CD4-positive, alpha-beta T cell treated with Interleukin-4 for 1 hour (primary cell): ENCODE measurements at regions not wholly inside any gene's neighbourhood (a gene's known extent, or its start where the extent isn't known, plus 50 kb on each side); places are given as distances from the start of the nearest gene placed in this dataset.
A peak's percentile ranks its signal among the peaks of the same experiment; 100 is the strongest.
"Not testable (repeated sequence)": the region's sequence is repeated elsewhere in the genome, so short reads cannot be mapped to it uniquely, and the experiment has no call there.

Experiments used
- DNase-seq, 2 donors: peaks; one replicate each; pipeline ENCODE4 v3.0.0-alpha.2; 2020 to 2022

- no peak for DNase-seq
Observed at GRCh38 chr11:59008947-59009346, 69.7 kb downstream of the GLYATL1 start.

GRCh38 chr11:59009661-59010060, 70.4 kb downstream of the GLYATL1 start:
- DNase-seq: no peak

DNA sequence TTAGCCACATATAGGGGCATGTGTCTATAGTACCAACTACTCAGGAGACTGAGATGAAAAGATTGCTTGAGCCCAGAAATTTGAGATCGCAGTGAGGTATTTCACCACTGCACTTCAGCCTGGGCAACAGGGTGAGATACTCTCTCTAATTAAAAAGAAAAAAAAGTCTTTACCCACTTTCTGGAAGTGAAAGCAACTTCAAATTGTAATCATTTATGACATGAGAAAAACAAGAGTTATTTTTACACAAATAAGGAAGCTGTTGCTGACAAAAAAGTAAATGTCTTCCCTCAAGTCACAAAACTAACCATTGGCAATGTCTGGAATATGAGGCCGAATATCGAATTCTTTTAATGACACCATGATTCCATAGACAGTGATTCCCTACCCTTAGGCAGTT, 71.4 kb downstream of the GLYATL1 start:
- no peak for DNase-seq

DNA sequence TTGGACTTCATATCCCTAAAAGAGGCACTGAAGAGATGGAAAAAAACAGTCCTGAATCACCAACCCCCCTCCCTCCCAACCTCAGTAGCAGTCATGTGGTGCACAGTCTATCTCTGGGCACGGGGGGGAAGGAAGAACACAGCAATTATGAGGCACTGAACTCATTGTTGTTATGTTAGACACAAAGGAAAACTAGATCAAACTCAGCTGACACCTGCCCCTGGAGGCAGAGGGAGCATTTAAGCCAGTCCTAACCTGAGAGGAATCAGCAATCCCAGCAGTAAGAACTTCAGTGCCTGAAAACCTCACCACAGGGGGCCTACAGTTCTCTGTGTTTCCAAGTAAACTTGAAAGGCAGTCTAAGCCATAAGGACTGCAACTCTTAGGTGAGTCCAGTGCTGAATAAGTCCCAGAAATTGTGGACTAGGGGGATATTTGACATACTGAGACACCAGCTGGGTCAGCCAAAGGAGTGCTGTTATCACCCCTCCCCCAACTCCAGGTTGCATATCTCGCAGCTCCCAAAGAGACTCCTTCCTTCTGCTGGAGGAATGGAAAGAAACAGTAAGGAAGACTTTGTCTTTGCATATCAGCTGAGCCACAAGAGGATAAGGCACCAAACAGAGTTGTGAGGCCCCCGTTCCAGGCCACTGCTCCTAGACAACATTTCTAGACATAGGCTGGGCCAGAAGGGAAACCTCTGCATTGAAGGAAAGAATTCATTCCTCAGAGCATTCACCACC, 72.5 kb downstream of the GLYATL1 start:
- DNase-seq: no peak

DNA sequence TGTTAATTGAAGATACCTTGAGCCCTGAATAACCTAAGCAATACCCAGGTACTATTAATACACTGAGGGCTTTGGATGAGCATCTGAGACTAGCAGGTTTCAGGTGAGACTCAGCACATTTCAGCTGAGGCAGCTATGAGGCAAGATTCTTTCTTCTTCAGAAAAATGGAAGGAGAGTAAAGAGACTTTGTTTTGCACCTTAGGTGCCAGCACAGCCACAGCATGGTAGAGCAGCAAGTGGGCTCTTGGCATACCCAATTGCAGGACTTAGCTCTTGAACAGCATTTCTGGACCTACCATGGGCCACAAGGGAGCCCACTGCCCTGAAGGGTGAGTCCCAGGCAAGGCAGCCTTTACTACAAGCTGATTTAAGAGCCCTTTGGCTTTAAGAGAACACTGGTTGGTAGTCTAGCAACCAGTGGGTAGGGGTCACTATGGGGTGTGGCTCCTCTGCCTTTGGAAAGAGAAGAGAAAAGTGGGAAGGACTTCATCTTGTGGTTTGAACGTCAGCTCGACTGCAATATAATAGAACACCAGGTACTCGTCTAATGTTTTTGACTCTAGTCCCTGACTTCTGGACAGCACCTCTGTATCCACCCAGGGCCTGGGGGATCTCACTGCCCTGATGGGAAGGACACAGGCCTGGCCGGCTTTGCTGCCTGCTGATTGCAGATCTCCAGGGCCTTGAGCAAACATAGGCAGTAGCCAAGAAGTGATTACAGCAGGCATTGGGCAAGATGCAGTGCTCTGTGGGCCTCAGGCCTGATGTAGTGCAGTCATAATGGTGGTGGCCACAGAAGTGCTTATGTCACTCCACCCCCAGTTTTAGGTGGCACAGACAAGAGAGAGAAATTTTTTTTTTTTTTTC, 73.3 kb downstream of the GLYATL1 start:
- DNase-seq: peak in 1 of 2 donors; percentile 19

DNA sequence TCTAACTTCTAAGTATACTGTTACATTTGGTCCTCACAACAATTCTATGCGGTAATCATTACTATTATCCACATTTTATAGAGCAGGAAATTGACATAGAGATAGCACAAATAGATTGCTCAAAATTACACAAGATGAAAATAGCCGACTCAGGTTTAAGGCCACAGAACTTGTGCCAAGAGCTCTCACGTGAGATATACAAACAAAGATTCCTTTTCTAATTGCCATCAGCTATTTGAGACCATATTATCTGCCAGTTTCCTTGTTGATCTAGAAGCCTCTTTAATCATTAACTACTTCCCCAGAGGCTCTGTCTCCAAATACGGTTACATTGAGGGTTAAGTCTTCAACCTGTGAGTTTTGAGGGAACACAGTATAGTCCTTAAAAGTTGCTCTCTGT, 61.0 kb upstream of the GLYATL1B start:
- DNase-seq: no peak

GRCh38 chr11:59028105-59028504, 58.0 kb upstream of the GLYATL1B start:
- no peak for DNase-seq

GRCh38 chr11:59029366-59029889, 56.7 kb upstream of the GLYATL1B start:
- no peak for DNase-seq

GRCh38 chr11:59030037-59030436, 56.1 kb upstream of the GLYATL1B start:
- no peak for DNase-seq

DNA sequence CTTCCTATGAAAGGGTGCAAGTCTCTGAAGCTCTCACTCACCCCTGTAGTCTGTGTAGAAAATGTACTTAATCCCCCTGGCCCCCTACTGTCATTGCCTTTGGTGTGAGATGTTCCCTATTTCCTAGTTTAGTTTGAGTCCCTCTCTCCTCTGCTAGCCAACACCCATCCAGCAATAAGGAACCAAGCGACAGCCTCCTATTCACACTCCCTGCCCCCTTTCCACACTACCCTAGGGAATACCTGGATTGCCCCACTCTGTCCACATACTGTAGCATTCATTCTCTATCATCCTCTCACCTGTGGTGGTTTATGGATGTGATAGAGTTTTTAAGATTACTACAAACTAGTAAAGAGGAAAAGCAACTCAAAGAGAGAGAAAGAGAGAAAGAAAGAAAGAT, 54.4 kb upstream of the GLYATL1B start:
- DNase-seq: not testable (repeated sequence)
